ENCODE measurements at regions not wholly inside any gene's neighbourhood (a gene's known extent, or its start where the extent isn't known, plus 50 kb on each side); places are given as distances from the start of the nearest gene placed in this dataset.

- TF ChIP-seq POLR2A (IDR thresholded peaks at IDR 0.05) = no peak
- TF ChIP-seq, protein P1, sequence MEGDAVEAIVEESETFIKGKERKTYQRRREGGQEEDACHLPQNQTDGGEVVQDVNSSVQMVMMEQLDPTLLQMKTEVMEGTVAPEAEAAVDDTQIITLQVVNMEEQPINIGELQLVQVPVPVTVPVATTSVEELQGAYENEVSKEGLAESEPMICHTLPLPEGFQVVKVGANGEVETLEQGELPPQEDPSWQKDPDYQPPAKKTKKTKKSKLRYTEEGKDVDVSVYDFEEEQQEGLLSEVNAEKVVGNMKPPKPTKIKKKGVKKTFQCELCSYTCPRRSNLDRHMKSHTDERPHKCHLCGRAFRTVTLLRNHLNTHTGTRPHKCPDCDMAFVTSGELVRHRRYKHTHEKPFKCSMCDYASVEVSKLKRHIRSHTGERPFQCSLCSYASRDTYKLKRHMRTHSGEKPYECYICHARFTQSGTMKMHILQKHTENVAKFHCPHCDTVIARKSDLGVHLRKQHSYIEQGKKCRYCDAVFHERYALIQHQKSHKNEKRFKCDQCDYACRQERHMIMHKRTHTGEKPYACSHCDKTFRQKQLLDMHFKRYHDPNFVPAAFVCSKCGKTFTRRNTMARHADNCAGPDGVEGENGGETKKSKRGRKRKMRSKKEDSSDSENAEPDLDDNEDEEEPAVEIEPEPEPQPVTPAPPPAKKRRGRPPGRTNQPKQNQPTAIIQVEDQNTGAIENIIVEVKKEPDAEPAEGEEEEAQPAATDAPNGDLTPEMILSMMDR (IDR thresholded peaks at IDR 0.05) = no peak
These were observed 336.7 kb upstream of the MBL2 start for GRCh38 chr10:53109320-53109719.
